GM23248 (cell line): ENCODE measurements at regions not wholly inside any gene's neighbourhood (a gene's known extent, or its start where the extent isn't known, plus 50 kb on each side); places are given as distances from the start of the nearest gene placed in this dataset.
A peak's percentile ranks its signal among the peaks of the same experiment; 100 is the strongest.

Experiments used
- DNase-seq: peaks from one replicate; pipeline ENCODE4 v3.0.0-alpha.2; 2015
- H2AFZ ChIP-seq: fragments of 200-600 bp; sonication (generic); 2 replicates; pipeline ENCODE4 v1.6.1; 2016; ENCODE audit warnings: antibody characterized with exemption
- H3F3A ChIP-seq: fragments of 200-600 bp; sonication (generic); 2 replicates; pipeline ENCODE4 v1.6.1; 2016; ENCODE audit warnings: mild to moderate bottlenecking, antibody characterized with exemption, mixed run types; ENCODE audit not compliant: insufficient read depth
- H3K27ac ChIP-seq: fragments of 200-600 bp; sonication (generic); 2 replicates; pipeline ENCODE4 v1.5.1; 2016; ENCODE audit warnings: mild to moderate bottlenecking
- H3K27me3 ChIP-seq: fragments of 200-600 bp; sonication (generic); replicated peaks from 2 replicates; pipeline ENCODE4 v1.6.1; 2016; ENCODE audit warnings: mild to moderate bottlenecking; ENCODE audit not compliant: insufficient read depth
- H3K36me3 ChIP-seq: fragments of 200-600 bp; sonication (generic); 2 replicates; pipeline ENCODE4 v1.6.1; 2016; ENCODE audit warnings: low read depth, mild to moderate bottlenecking
- H3K4me1 ChIP-seq: fragments of 200-600 bp; sonication (generic); 2 replicates; pipeline ENCODE4 v1.6.1; 2016; ENCODE audit warnings: mild to moderate bottlenecking; ENCODE audit not compliant: insufficient read depth
- H3K4me2 ChIP-seq: fragments of 200-600 bp; sonication (generic); one replicate; pipeline ENCODE4 v1.6.1; 2016; ENCODE audit warnings: mild to moderate bottlenecking; ENCODE audit not compliant: unreplicated experiment
- H3K4me3 ChIP-seq: fragments of 200-600 bp; sonication (generic); 2 replicates; pipeline ENCODE4 v1.5.1; 2016; ENCODE audit warnings: mild to moderate bottlenecking
- H3K79me2 ChIP-seq: fragments of 200-600 bp; sonication (generic); 2 replicates; pipeline ENCODE4 v1.6.1; 2016; ENCODE audit warnings: mild to moderate bottlenecking; ENCODE audit not compliant: insufficient read depth
- H3K9ac ChIP-seq: fragments of 200-600 bp; sonication (generic); 2 replicates; pipeline ENCODE4 v1.6.1; 2016; ENCODE audit warnings: mild to moderate bottlenecking
- H3K9me2 ChIP-seq: fragments of 200-600 bp; sonication (generic); 2 replicates; pipeline ENCODE4 v1.6.1; 2016; ENCODE audit warnings: mixed run types, mild to moderate bottlenecking, moderate library complexity; ENCODE audit not compliant: insufficient read depth
- H3K9me3 ChIP-seq: fragments of 200-600 bp; sonication (generic); one replicate; pipeline ENCODE4 v1.6.1; 2017; ENCODE audit warnings: low read depth
- H4K20me1 ChIP-seq: fragments of 200-600 bp; sonication (generic); 2 replicates; pipeline ENCODE4 v1.6.0; 2016; ENCODE audit not compliant: insufficient read depth
- EZH2 ChIP-seq: fragments of 200-600 bp; sonication (generic); IDR thresholded peaks from 2 replicates; pipeline ENCODE4 v1.6.1; 2018; ENCODE audit warnings: antibody characterized with exemption, mild to moderate bottlenecking; ENCODE audit not compliant: insufficient read depth, poor library complexity, severe bottlenecking
- EZH2phosphoT487 ChIP-seq: fragments of 200-600 bp; sonication (generic); IDR thresholded peaks from 2 replicates; pipeline ENCODE4 v1.6.1; 2018; ENCODE audit warnings: antibody characterized with exemption, moderate library complexity, mild to moderate bottlenecking, low read depth; ENCODE audit not compliant: insufficient read depth
- WGBS, 2 experiments: methylation state at CpG; one replicate each; pipeline ENCODE4 v1.1.6; 2015 to 2017; ENCODE audit warnings: low lambda C conversion rate in 2 of 2, low coverage in 1 of 2; ENCODE audit errors: missing lambda C conversion rate in 2 of 2; 5-methylcytosine and 5-hydroxymethylcytosine counted together
- in situ Hi-C: fragments of 300-500 bp; cut with MboI; formaldehyde crosslinking; loops from 2 replicates; pipeline ENCODE4 v1.15.0; 2020

- no peak overlapping the region for H3K27ac ChIP-seq
- TF ChIP-seq EZH2phosphoT487 (no peak), EZH2 (no peak)
- no peaks in the 10 kb centered on the region for H3K27me3 ChIP-seq
- H3K9me3 ChIP-seq = no peaks in the 10 kb centered on the region
- no peaks in the 10 kb centered on the region for H4K20me1 ChIP-seq
- no peak for DNase-seq
- no peaks in the 10 kb centered on the region for H3K36me3 ChIP-seq
- no peaks in the 10 kb centered on the region for H3F3A ChIP-seq
- no peaks in the 10 kb centered on the region for H3K4me1 ChIP-seq
- no peak overlapping the region for H3K4me3 ChIP-seq
- no peak overlapping the region for H3K4me2 ChIP-seq
- 16 to 18% methylated on average over 5 of the region's 5 CpGs for WGBS, 2 experiments
- no peak overlapping the region for H2AFZ ChIP-seq
- no peak overlapping the region for H3K9ac ChIP-seq
- H3K79me2 ChIP-seq = no peaks in the 10 kb centered on the region
- H3K9me2 ChIP-seq = no peaks in the 10 kb centered on the region
- in situ Hi-C loops = no loop called here
These were observed 114.5 kb upstream of the RPL38 start for GRCh38 chr17:74088934-74089329.

GRCh38 chr17:74089380-74089779 is 114.1 kb upstream of the RPL38 start:
- Histone ChIP-seq H3K27me3 (no peaks in the 10 kb centered on the region), H3K79me2 (no peaks in the 10 kb centered on the region), H3K4me3 (no peak overlapping the region), H3K9me2 (no peaks in the 10 kb centered on the region), H3K27ac (no peak overlapping the region), H2AFZ (no peak overlapping the region), H3F3A (no peaks in the 10 kb centered on the region), H3K4me2 (no peak overlapping the region), H4K20me1 (no peaks in the 10 kb centered on the region), H3K9me3 (no peaks in the 10 kb centered on the region), H3K4me1 (no peaks in the 10 kb centered on the region), H3K36me3 (no peaks in the 10 kb centered on the region), H3K9ac (no peak overlapping the region)
- in situ Hi-C loops = no loop called here
- no peak for DNase-seq
- no peak for TF ChIP-seq EZH2
- TF ChIP-seq EZH2phosphoT487 = no peak
- 10 to 15% methylated on average over 3 of the region's 3 CpGs for WGBS, 2 experiments

GRCh38 chr17:74089869-74090464 is 113.5 kb upstream of the RPL38 start:
- Histone ChIP-seq H3K79me2 (no peaks in the 10 kb centered on the region), H3K36me3 (no peaks in the 10 kb centered on the region), H4K20me1 (no peaks in the 10 kb centered on the region), H3K9me3 (no peaks in the 10 kb centered on the region), H3K4me3 (no peak overlapping the region), H2AFZ (no peak overlapping the region), H3K9me2 (no peaks in the 10 kb centered on the region), H3F3A (no peaks in the 10 kb centered on the region), H3K9ac (no peak overlapping the region), H3K27me3 (no peaks in the 10 kb centered on the region), H3K27ac (no peak overlapping the region), H3K4me2 (no peak overlapping the region), H3K4me1 (no peaks in the 10 kb centered on the region)
- DNase-seq = peak; percentile 56
- TF ChIP-seq EZH2 = no peak
- no peak for TF ChIP-seq EZH2phosphoT487
- 41 to 51% methylated on average over 4 of the region's 4 CpGs for WGBS, 2 experiments
- in situ Hi-C loops = no loop called here

- Histone ChIP-seq H3K9me2 (no peaks in the 10 kb centered on the region), H3K9me3 (no peaks in the 10 kb centered on the region), H3K27me3 (no peaks in the 10 kb centered on the region), H3K4me2 (no peak overlapping the region), H3K27ac (no peak overlapping the region), H3K9ac (no peak overlapping the region), H3K79me2 (no peaks in the 10 kb centered on the region), H4K20me1 (no peaks in the 10 kb centered on the region), H3K4me3 (no peak overlapping the region), H3K4me1 (no peaks in the 10 kb centered on the region), H2AFZ (no peak overlapping the region), H3F3A (no peaks in the 10 kb centered on the region), H3K36me3 (no peaks in the 10 kb centered on the region)
- DNase-seq = no peak
- in situ Hi-C loops = no loop called here
- TF ChIP-seq EZH2 (no peak), EZH2phosphoT487 (no peak)
These were observed 108.8 kb upstream of the RPL38 start for GRCh38 chr17:74094651-74095050.

DNA sequence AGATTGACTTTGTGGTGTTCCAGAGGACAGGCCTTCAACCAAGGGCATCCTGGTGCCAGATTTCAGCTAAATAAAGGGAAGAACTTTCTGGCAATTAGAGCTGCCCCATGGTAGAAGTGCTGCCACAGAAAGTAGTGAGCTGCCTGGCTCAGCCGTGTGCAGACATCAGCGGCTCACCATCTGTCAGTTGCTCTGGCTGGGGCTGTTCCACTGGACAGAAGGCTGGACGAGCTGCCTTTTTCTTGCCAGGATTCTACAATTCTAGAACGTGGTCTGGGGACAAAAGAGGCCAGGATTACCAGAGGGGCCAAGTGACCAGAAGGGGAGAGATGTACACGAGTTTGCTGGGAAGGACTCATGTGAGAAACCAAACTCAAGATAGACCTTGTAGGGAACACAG is 107.0 kb upstream of the RPL38 start:
- no peak overlapping the region for H3K4me2 ChIP-seq
- no peaks in the 10 kb centered on the region for H3K27me3 ChIP-seq
- H3K9me2 ChIP-seq = no peaks in the 10 kb centered on the region
- TF ChIP-seq EZH2phosphoT487 = no peak
- TF ChIP-seq EZH2 = no peak
- no peaks in the 10 kb centered on the region for H4K20me1 ChIP-seq
- 14 to 20% methylated on average over 5 of the region's 5 CpGs for WGBS, 2 experiments
- H3K9ac ChIP-seq = no peak overlapping the region
- no peaks in the 10 kb centered on the region for H3K79me2 ChIP-seq
- in situ Hi-C loops = no loop called here
- H3K4me1 ChIP-seq = no peaks in the 10 kb centered on the region
- H3K4me3 ChIP-seq = no peak overlapping the region
- H3K27ac ChIP-seq = no peak overlapping the region
- DNase-seq = no peak
- no peak overlapping the region for H2AFZ ChIP-seq
- H3F3A ChIP-seq = no peaks in the 10 kb centered on the region
- no peaks in the 10 kb centered on the region for H3K9me3 ChIP-seq
- H3K36me3 ChIP-seq = no peaks in the 10 kb centered on the region
